HL-60 (cell line): ENCODE measurements at regions not wholly inside any gene's neighbourhood (a gene's known extent, or its start where the extent isn't known, plus 50 kb on each side); places are given as distances from the start of the nearest gene placed in this dataset.

Source experiments
- DNase-seq, 2 experiments: peaks; one replicate each; pipeline ENCODE4 v3.0.0-alpha.2; 2010 to 2020; ENCODE audit warnings: low read depth in 1 of 2, low spot score in 1 of 2
- H3K27ac ChIP-seq: fragments of 250-450 bp; sonication (Bioruptor Pico); replicated peaks from 2 replicates; pipeline ENCODE4 v1.5.1; 2020; ENCODE audit warnings: mild to moderate bottlenecking, moderate library complexity
- H3K27me3 ChIP-seq: fragments of 250-450 bp; sonication (Bioruptor Pico); 2 replicates; pipeline ENCODE4 v1.5.1; 2021; ENCODE audit warnings: mild to moderate bottlenecking, moderate library complexity; ENCODE audit not compliant: insufficient read depth, poor library complexity, severe bottlenecking
- H3K4me3 ChIP-seq: replicated peaks from 2 replicates; pipeline ENCODE4 v1.5.1; 2011; ENCODE audit warnings: mild to moderate bottlenecking, control low read depth, low read length; ENCODE audit not compliant: insufficient read depth
- CTCF ChIP-seq: IDR thresholded peaks from one replicate; pipeline ENCODE4 v1.5.1; 2011; ENCODE audit warnings: low read length, control low read depth, inconsistent platforms; ENCODE audit not compliant: insufficient read depth
- GABPA ChIP-seq: IDR thresholded peaks from 2 replicates; pipeline ENCODE4 v1.6.1; 2012; ENCODE audit warnings: low read depth
- POLR2AphosphoS5 ChIP-seq: IDR thresholded peaks from 2 replicates; pipeline ENCODE4 v1.6.1; 2012; ENCODE audit warnings: low read depth
- REST ChIP-seq: IDR thresholded peaks from 2 replicates; pipeline ENCODE4 v1.6.1; 2012; ENCODE audit warnings: low read depth; ENCODE audit not compliant: insufficient replicate concordance
- SPI1 ChIP-seq: IDR thresholded peaks from 2 replicates; pipeline ENCODE4 v1.6.1; 2012; ENCODE audit warnings: low read depth, mild to moderate bottlenecking, borderline replicate concordance

GRCh38 chr14:55764784-55765183 is 184.8 kb downstream of the KTN1 start:
- TF ChIP-seq GABPA (no peak), POLR2AphosphoS5 (no peak)
- Histone ChIP-seq H3K27ac (no peak overlapping the region), H3K4me3 (no peak overlapping the region), H3K27me3 (peaks cover 2% of the 10 kb centered on the region)
- DNase-seq: no peak

GRCh38 chr14:55766071-55766470 is 186.1 kb downstream of the KTN1 start:
- no peak overlapping the region for H3K4me3 ChIP-seq
- H3K27me3 ChIP-seq: peaks cover 2% of the 10 kb centered on the region
- DNase-seq: no peak
- TF ChIP-seq POLR2AphosphoS5 (no peak), CTCF (no peak), GABPA (no peak), SPI1 (no peak), REST (no peak)
- no peak overlapping the region for H3K27ac ChIP-seq

DNA sequence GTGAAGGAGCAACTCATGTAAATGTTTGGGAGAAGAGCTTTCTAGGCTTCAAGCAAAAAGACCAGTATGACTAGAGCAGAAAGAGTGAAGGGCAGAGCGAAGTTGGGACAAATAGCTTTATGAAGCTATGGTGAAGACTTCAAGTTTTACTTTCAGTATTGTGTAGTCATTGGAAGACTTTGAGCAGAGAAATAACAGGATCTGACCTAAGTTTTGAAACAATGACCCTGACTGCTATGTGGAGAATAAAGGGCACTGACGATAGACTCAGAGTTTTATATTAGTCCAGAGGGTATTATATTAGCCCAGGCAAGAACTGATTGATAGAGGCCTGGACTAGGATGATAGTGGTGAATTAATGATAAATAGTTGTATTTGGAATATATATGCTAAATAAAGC is 187.3 kb downstream of the KTN1 start:
- no peak for DNase-seq
- H3K27ac ChIP-seq: no peak overlapping the region
- TF ChIP-seq GABPA: no peak
- TF ChIP-seq CTCF: no peak
- TF ChIP-seq REST: no peak
- TF ChIP-seq POLR2AphosphoS5: no peak
- no peak for TF ChIP-seq SPI1
- H3K27me3 ChIP-seq: peaks cover 2% of the 10 kb centered on the region
- H3K4me3 ChIP-seq: no peak overlapping the region

DNA sequence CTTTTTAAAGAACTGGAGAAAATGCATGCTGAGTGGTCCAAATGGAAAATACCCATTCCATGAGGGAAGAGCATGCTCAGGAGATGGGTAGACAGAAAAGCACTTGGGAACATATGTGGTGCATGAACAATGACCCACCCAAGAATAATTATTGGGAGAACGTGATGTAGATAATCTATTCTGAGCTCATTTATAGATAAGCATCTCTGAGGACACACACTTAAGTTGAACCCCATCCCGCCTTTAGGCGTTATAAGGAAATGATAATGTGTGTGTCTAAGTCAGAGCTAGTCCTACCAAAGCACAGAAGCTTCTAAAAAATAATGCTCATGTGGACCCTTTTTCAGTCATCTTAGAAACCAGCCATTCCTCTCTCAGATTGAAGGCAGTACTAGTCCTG is 189.9 kb downstream of the KTN1 start:
- no peak overlapping the region for H3K27ac ChIP-seq
- no peak for DNase-seq
- H3K4me3 ChIP-seq: no peak overlapping the region
- peaks cover 2% of the 10 kb centered on the region for H3K27me3 ChIP-seq
- no peak for TF ChIP-seq POLR2AphosphoS5
- no peak for TF ChIP-seq GABPA
- TF ChIP-seq REST: no peak
- no peak for TF ChIP-seq SPI1
- no peak for TF ChIP-seq CTCF
